ENCODE measurements at regions not wholly inside any gene's neighbourhood (a gene's known extent, or its start where the extent isn't known, plus 50 kb on each side); places are given as distances from the start of the nearest gene placed in this dataset.

- FAIRE-seq (no peak), DNase-seq (ENCODE audit: insufficient read length, low spot score) (no peak)
- no peak for TF ChIP-seq CTCF (IDR thresholded peaks at IDR 0.05; ENCODE audit: insufficient read depth, missing control alignments)
Measured at GRCh38 chr16:85984947-85985451, 86.0 kb downstream of the IRF8 start.

- no peak for DNase-seq (ENCODE audit: insufficient read length, low spot score)
- no peak for FAIRE-seq
- TF ChIP-seq CTCF (IDR thresholded peaks at IDR 0.05; ENCODE audit: insufficient read depth, missing control alignments) = no peak
Measured at GRCh38 chr16:85986931-85987749, 88.2 kb downstream of the IRF8 start.

GRCh38 chr16:85987750-85988078, 88.8 kb downstream of the IRF8 start:
- no peak for TF ChIP-seq CTCF (IDR thresholded peaks at IDR 0.05; ENCODE audit: insufficient read depth, missing control alignments)
- FAIRE-seq (no peak), DNase-seq (ENCODE audit: insufficient read length, low spot score) (no peak)

GRCh38 chr16:85988306-85988705, 89.3 kb downstream of the IRF8 start:
- TF ChIP-seq CTCF (IDR thresholded peaks at IDR 0.05; ENCODE audit: insufficient read depth, missing control alignments) = no peak
- DNase-seq (ENCODE audit: insufficient read length, low spot score) (no peak), FAIRE-seq (no peak)

GRCh38 chr16:85988723-85989313, 89.9 kb downstream of the IRF8 start:
- no peak for DNase-seq (ENCODE audit: insufficient read length, low spot score)
- no peak for TF ChIP-seq CTCF (IDR thresholded peaks at IDR 0.05; ENCODE audit: insufficient read depth, missing control alignments)
- no peak for FAIRE-seq

GRCh38 chr16:85989376-85989775, 90.4 kb downstream of the IRF8 start:
- DNase-seq (ENCODE audit: insufficient read length, low spot score) = no peak
- FAIRE-seq = no peak
- TF ChIP-seq CTCF (IDR thresholded peaks at IDR 0.05; ENCODE audit: insufficient read depth, missing control alignments) = no peak
